SKM-1 treated with dmso at 0.1 percent for 144 hours (cell line): ENCODE measurements at regions not wholly inside any gene's neighbourhood (a gene's known extent, or its start where the extent isn't known, plus 50 kb on each side); places are given as distances from the start of the nearest gene placed in this dataset.
"Not testable (repeated sequence)": the region's sequence is repeated elsewhere in the genome, so short reads cannot be mapped to it uniquely, and the experiment has no call there.

Source experiments
- DNase-seq: peaks from one replicate; lab custom pipeline; 2025; ENCODE audit not compliant: unreplicated experiment; lab: John Stamatoyannopoulos, UW

- no peak for DNase-seq
Observed at GRCh38 chr1:5603353-5604104, 388.7 kb downstream of the NPHP4 start.

GRCh38 chr1:5602718-5603117 is 389.5 kb downstream of the NPHP4 start:
- DNase-seq: not testable (repeated sequence)

- DNase-seq: no peak
Observed at GRCh38 chr1:5601516-5601915, 390.7 kb downstream of the NPHP4 start.

GRCh38 chr1:5599541-5599940 is 392.7 kb downstream of the NPHP4 start:
- no peak for DNase-seq

GRCh38 chr1:5598824-5599395 is 393.3 kb downstream of the NPHP4 start:
- no peak for DNase-seq

GRCh38 chr1:5597991-5598823 is 394.0 kb downstream of the NPHP4 start:
- DNase-seq: no peak

GRCh38 chr1:5597171-5597850 is 394.9 kb downstream of the NPHP4 start:
- DNase-seq: no peak

GRCh38 chr1:5596651-5597050 is 395.6 kb downstream of the NPHP4 start:
- no peak for DNase-seq

- DNase-seq: no peak
Observed at GRCh38 chr1:5595531-5596170, 396.6 kb downstream of the NPHP4 start.

GRCh38 chr1:5594056-5594956 is 397.9 kb downstream of the NPHP4 start:
- no peak for DNase-seq

- no peak for DNase-seq
Observed at GRCh38 chr1:5590717-5591116, 401.5 kb downstream of the NPHP4 start.

GRCh38 chr1:5586629-5587028 is 405.6 kb downstream of the NPHP4 start:
- no peak for DNase-seq

GRCh38 chr1:5585256-5585655 is 407.0 kb downstream of the NPHP4 start:
- no peak for DNase-seq

- DNase-seq: no peak
Observed at GRCh38 chr1:5580926-5581325, 411.3 kb downstream of the NPHP4 start.

- no peak for DNase-seq
Observed at GRCh38 chr1:5579966-5580365, 412.3 kb downstream of the NPHP4 start.

- no peak for DNase-seq
Observed at GRCh38 chr1:5578690-5579089, 413.5 kb downstream of the NPHP4 start.

- DNase-seq: no peak
Observed at GRCh38 chr1:5577255-5578040, 414.8 kb downstream of the NPHP4 start.

GRCh38 chr1:5576673-5577065 is 415.6 kb downstream of the NPHP4 start:
- no peak for DNase-seq

- DNase-seq: no peak
Observed at GRCh38 chr1:5576011-5576672, 416.1 kb downstream of the NPHP4 start.
